ENCODE measurements at regions not wholly inside any gene's neighbourhood (a gene's known extent, or its start where the extent isn't known, plus 50 kb on each side); places are given as distances from the start of the nearest gene placed in this dataset.
"Not testable (repeated sequence)": the region's sequence is repeated elsewhere in the genome, so short reads cannot be mapped to it uniquely, and the experiment has no call there.

GRCh38 chr1:171397851-171398469 lies 84.0 kb downstream of the FMO4 start:
- Histone ChIP-seq H3K27ac (no peak overlapping the region), H3K4me3 (no peak overlapping the region)

GRCh38 chr1:171403393-171403792 lies 81.9 kb upstream of the PRRC2C start:
- Histone ChIP-seq H3K4me3 (no peak overlapping the region), H3K27ac (peak overlapping the region in 5 of 21 experiments; percentile 9 to 59 (median 43))

- Histone ChIP-seq H3K4me3 (no peak overlapping the region), H3K27ac (no peak overlapping the region)
Observed at GRCh38 chr1:171405391-171405714, 80.0 kb upstream of the PRRC2C start.

DNA sequence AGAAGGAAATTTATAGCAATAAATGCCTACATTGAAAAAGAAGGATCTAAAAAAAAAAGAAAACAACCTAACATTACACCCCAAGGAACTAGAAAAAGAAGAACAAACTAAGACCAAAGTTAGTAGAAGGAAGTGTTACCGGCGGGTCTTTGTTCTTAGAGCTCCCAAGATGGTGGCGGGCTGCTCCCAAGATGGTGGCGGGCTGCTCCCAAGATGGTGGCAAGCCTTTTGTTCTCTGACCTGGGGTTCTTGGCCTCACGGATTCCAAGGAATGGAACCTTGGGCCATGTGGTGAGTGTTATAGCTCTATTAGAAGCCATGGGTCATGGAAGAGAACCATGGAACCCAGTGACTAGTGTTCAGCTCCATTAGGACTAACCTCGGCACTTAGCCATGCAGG lies 71.8 kb upstream of the PRRC2C start:
- H3K4me3 ChIP-seq, H3K27ac ChIP-seq: not testable (repeated sequence)

DNA sequence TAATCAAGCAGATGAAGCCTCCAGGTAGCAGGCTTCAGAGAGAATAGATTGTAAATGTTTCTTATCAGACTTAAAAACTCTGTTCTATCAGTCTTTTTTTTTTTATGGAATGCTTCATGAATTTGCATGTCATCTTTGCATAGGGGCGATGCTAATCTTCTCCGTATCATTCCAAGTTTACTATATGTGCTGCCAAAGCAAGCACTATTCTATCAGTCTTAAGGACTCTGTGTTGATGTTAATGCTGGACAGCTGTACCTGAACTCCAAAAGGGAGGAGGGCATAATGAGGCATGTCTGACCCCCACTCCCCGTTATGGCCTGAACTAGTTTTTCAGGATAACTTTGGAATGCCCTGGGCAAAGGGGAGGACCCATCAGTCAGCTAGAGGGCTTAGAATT lies 66.8 kb upstream of the PRRC2C start:
- H3K4me3 ChIP-seq, result no peak overlapping the region
- H3K27ac ChIP-seq, result no peak overlapping the region

- Histone ChIP-seq H3K4me3 (no peak overlapping the region), H3K27ac (peak overlapping the region in 8 of 21 experiments; percentile 17 to 69 (median 42))
Observed at GRCh38 chr1:171420810-171421209, 64.5 kb upstream of the PRRC2C start.

DNA sequence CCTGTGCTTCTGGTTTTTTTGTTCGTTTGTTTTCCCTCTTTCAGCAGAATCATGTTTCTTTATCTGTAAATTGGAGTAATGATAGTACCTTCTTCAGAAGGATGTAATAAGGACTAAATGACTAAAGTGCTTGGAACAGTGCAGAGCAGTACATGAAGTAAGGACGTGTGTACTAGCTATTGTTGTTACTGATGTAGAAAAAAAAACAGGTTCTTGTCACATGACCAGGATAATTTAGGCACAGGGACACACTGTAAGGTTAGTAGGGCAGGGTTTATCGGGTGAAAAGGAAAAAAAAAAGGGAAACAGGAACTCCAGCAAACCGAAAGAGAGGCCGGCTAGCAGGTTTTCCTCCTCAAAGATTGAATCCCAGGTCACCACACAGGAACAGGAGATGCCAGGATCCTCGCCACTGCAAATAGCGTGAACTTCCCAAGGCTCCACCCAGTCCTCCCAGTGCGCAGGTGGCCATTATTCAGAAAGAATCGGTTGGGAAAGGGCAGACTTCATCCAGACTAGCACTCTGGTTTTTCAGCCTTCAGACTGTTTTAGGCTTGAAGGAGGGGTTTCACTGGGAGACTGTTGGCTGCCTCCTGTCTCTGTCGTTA lies 63.8 kb upstream of the PRRC2C start:
- Histone ChIP-seq H3K4me3 (no peak overlapping the region), H3K27ac (peak overlapping the region in 1 of 21 experiments; percentile 20)

DNA sequence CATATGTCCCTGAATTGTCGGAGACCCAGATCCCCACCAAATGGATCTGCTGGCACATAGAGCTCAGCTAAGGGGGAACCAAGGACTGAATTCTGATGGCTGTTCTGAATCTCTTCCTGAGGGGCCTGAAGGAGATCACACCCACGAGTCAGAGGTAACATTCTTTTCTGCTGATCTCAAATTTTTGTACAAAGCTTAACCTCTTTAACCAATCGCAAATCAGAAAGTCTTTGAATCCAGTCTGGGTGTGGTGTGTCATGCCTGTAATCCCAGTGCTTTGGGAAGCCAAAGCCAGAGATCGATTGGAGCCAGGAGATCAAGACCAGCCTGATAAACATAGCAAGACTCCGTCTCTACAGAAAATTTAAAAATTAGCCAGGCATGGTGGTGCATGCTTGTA lies 62.8 kb upstream of the PRRC2C start:
- Histone ChIP-seq H3K27ac (no peak overlapping the region), H3K4me3 (no peak overlapping the region)

DNA sequence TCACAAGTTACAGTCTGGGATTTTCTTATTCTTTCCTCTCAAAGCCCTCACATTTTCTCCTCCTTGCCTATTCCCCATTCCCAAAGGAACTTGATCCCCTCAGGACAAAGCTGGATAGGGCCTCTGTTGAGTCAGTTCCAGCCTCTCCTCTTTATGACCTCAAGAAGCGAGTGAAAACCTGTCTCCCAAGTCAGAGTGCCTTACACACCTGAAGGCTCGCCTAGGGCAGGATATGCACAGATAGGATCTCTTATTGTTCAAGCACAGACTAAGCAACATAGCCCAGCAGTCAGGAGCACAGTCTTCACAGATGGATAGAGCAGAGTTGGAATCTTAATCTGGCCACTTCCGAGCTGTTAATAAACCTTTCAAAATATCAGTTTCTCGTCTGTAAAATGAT lies 60.8 kb upstream of the PRRC2C start:
- Histone ChIP-seq H3K27ac (no peak overlapping the region), H3K4me3 (no peak overlapping the region)

GRCh38 chr1:171426645-171427044 lies 58.7 kb upstream of the PRRC2C start:
- no peak overlapping the region for H3K27ac ChIP-seq
- no peak overlapping the region for H3K4me3 ChIP-seq

- no peak overlapping the region for H3K27ac ChIP-seq
- no peak overlapping the region for H3K4me3 ChIP-seq
Observed at GRCh38 chr1:171427852-171428471, 57.4 kb upstream of the PRRC2C start.

DNA sequence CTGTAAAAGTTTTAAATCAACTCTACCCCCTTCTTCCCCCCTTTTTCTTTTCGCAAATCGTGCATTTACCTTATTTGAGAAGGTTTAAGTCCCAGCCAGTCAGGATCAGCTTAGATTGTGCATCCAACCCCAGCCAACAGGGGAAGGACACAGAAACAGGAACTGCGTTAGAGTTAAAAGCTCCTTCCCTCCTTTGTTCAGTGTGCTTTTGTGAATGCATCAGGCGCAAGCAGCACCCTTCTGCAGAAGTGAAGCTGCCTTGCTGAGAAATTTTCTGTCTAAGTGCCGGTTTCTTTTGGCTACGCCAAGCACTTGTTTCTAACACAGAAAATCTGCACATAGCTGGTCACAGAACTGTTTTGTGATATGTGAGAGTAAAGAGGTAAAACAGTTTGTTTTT lies 56.2 kb upstream of the PRRC2C start:
- no peak overlapping the region for H3K27ac ChIP-seq
- no peak overlapping the region for H3K4me3 ChIP-seq

DNA sequence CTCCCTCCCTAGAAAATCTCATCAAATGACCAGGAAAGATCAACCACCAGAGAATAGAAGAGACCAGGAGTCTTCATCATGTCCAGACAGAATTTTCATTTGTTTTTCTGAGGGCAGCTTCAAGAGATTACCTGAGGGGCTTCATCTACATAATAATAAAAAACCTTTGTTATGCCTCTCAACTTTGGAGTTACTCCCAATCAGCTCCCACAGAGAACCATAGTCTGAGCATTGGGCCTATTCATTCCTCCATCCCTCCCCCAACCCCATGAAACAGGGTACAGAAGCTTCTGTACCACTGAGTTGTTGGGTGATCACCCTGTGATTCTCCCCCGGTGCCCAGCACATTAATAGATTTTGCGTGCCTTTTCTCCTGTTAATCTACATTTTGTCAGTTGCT lies 53.3 kb upstream of the PRRC2C start:
- H3K4me3 ChIP-seq, result no peak overlapping the region
- H3K27ac ChIP-seq, result no peak overlapping the region

DNA sequence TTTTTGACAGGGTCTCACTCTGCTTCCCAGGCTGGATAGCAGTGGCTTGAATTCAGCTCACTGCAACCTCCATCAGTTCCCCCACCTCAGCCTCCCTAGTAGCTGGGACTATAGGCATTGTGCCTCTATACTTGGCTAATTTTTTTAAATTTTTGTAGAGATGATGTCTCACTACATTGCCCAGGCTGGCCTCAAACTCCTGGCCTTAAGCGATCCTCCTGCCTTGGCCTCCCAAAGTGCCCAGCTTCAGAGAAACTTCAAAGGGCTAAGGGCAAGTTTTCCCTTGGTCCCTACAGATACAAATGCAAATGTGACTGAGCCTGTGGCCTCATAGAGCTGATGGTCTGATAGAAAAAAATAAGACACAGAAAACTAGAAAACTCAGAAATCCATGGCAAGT lies 52.9 kb upstream of the PRRC2C start:
- H3K4me3 ChIP-seq, result no peak overlapping the region
- H3K27ac ChIP-seq, result no peak overlapping the region

DNA sequence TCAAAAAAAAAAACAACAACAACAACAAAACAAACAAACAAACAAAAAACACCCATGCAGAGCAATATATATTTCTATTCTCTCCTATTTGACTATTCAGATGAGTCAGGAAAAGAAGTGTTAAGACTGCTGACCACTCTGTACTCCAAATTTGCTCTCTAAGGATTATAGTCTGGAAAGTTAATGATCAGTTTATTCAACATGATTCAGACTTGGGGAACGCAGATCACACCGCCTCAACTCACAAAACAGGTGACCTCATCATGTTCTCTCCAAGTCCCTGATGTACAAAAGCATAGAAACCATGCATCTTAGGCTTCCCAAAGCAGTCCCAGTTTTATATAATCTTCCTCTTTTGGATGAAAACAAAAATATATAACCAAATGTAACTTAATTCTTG lies 51.9 kb upstream of the PRRC2C start:
- H3K4me3 ChIP-seq, result no peak overlapping the region
- H3K27ac ChIP-seq, result no peak overlapping the region

DNA sequence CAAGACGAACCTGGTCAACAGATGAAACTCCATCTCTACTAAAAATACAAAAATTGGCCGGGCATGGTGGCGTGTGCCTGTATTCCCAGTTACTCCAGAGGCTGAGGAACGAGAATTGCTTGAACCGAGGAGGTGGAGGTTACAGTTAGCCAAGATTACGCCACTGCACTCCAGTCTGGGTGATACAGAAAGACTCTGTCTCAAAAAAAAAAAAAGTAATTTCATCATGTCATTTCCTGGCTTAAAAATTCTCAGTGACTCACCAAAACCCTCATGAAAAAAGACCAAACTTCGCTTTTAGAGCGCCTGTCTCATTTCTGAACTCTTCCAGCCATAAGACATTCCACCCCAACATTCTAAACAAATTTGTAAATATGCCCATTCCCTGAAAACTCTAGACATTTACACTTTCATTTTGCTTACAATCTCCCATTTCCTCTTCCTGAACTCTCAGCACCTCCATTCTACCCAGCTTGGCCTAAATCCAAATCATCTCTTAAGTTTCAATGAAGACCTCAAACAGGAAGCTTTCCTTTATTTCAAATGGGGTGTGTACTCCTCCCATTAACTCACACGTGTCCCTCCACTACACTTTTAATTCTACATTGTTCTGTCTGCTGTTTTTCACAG lies 50.5 kb upstream of the PRRC2C start:
- peak overlapping the region in 13 of 21 experiments; percentile 2 to 75 (median 59) for H3K27ac ChIP-seq
- peak overlapping the region in 1 of 7 experiments; percentile 5 for H3K4me3 ChIP-seq
